ENCODE measurements at regions not wholly inside any gene's neighbourhood (a gene's known extent, or its start where the extent isn't known, plus 50 kb on each side); places are given as distances from the start of the nearest gene placed in this dataset.

DNA sequence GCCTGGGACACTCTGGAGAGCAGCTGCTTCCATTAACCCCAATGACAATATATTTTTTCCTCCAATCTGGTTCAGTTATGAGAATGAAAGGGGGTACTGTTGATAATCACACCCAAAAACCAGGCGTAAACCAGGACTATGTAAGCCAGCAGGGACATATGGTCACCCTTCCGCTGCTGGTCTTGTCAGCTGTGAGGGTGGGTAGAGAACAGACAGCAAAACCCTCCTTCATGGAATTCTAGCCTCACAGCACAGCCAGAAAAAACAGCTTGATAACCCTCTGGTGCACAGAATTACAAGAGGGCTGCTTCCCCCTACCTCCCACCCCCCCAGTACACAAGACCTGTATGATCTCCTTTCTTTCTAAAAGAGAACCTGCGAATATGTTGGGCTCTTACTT, 368.8 kb upstream of the ZMIZ1 start:
- Histone ChIP-seq H3K36me3 (ENCODE audit: control insufficient read depth, insufficient read depth, low read length) (no peaks in the 10 kb centered on the region), H3K27me3 (ENCODE audit: control insufficient read depth, insufficient read depth, low read length) (no peaks in the 10 kb centered on the region), H3K4me3 (ENCODE audit: low read depth, low read length) (no peak overlapping the region)
- TF ChIP-seq, protein P1, sequence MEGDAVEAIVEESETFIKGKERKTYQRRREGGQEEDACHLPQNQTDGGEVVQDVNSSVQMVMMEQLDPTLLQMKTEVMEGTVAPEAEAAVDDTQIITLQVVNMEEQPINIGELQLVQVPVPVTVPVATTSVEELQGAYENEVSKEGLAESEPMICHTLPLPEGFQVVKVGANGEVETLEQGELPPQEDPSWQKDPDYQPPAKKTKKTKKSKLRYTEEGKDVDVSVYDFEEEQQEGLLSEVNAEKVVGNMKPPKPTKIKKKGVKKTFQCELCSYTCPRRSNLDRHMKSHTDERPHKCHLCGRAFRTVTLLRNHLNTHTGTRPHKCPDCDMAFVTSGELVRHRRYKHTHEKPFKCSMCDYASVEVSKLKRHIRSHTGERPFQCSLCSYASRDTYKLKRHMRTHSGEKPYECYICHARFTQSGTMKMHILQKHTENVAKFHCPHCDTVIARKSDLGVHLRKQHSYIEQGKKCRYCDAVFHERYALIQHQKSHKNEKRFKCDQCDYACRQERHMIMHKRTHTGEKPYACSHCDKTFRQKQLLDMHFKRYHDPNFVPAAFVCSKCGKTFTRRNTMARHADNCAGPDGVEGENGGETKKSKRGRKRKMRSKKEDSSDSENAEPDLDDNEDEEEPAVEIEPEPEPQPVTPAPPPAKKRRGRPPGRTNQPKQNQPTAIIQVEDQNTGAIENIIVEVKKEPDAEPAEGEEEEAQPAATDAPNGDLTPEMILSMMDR (IDR thresholded peaks at IDR 0.05; ENCODE audit: insufficient read depth, low read length, poor library complexity, severe bottlenecking) = no peak
- no peak for DNase-seq (ENCODE audit: low read depth)

DNA sequence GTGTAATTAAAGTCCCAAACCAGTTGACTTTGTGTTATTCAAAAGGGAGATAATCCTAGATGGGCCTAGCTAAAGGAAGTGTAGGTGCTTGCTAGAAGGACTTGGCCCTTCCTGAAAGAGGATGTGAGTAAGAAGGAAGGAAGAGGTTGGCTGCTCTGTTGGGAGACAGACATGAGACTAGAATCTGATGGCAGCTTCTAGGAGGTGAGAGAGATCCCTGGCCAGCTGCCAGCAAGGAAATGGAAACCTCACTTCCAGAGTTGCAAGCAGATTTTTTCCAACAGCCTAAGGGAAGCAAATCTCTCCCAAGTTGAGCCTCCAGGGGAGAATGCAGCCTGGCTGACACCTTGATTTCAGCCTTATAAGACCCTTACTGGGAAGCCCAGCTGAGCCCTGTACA, 368.4 kb upstream of the ZMIZ1 start:
- Histone ChIP-seq H3K4me3 (ENCODE audit: low read depth, low read length) (no peak overlapping the region), H3K36me3 (ENCODE audit: control insufficient read depth, insufficient read depth, low read length) (no peaks in the 10 kb centered on the region), H3K27me3 (ENCODE audit: control insufficient read depth, insufficient read depth, low read length) (no peaks in the 10 kb centered on the region)
- TF ChIP-seq, protein P1 (IDR thresholded peaks at IDR 0.05; ENCODE audit: insufficient read depth, low read length, poor library complexity, severe bottlenecking) = no peak
- no peak for DNase-seq (ENCODE audit: low read depth)

DNA sequence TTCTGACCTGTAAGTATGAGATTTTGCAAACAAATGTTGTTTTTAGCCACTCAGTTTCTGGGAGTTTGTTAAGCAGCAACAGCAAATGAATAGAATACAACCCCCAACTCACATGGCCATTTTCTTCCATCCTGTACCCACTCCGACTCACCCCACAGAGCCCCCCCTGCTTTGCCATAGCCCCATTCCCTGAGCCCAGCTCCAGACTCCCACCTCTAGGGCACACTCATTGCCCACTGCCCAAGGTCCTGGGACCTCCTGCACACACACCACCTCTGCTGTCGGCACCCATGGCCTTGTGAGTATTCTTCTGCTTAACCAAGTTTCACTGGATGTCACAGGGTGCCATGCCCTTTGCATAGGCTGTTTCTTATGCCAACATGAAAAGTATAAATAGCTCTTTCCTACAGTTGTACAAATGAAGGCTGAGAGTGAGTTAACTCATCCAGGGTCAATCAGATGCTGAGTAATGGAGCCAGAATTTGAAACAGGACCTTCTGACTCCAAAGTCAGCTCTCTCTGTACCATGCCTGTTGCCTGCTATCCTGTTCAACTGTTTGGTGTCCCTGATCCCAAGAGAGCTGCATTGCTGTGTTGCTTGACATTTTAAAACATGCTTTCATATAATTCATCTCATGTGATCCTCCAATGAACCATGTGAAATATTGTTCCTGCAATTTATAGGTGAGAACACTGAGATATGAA, 367.8 kb upstream of the ZMIZ1 start:
- H3K4me3 ChIP-seq (ENCODE audit: low read depth, low read length) = no peak overlapping the region
- H3K27me3 ChIP-seq (ENCODE audit: control insufficient read depth, insufficient read depth, low read length) = no peaks in the 10 kb centered on the region
- TF ChIP-seq, protein P1 (IDR thresholded peaks at IDR 0.05; ENCODE audit: insufficient read depth, low read length, poor library complexity, severe bottlenecking) = no peak

DNA sequence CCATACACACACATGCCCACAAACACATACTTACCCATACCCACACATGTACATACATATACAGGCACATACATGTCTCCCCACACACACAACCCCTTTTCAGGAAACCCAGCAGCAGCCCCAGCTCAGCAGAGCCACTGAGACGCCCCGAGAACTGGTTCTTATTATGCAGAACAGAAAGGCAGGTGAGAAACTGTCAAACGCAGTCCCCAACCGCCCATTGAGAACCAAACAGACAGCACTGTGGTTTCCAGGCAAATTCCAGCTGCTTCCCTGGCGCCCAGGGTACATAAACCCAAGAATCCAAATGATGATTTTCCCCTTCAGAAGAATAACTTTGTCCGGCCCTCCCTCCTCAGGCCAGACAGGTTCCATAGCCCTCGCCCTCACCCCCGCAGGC, 366.6 kb upstream of the ZMIZ1 start:
- Histone ChIP-seq H3K27me3 (ENCODE audit: control insufficient read depth, insufficient read depth, low read length) (no peaks in the 10 kb centered on the region), H3K4me3 (ENCODE audit: low read depth, low read length) (no peak overlapping the region), H3K36me3 (ENCODE audit: control insufficient read depth, insufficient read depth, low read length) (no peaks in the 10 kb centered on the region)
- no peak for DNase-seq (ENCODE audit: low read depth)
- TF ChIP-seq, protein P1 (IDR thresholded peaks at IDR 0.05; ENCODE audit: insufficient read depth, low read length, poor library complexity, severe bottlenecking) = no peak

More for the DNA sequence above, 367.8 kb upstream of the ZMIZ1 start:
- no peaks in the 10 kb centered on the region for H3K36me3 ChIP-seq (ENCODE audit: control insufficient read depth, insufficient read depth, low read length)
- no peak for DNase-seq (ENCODE audit: low read depth)

DNA sequence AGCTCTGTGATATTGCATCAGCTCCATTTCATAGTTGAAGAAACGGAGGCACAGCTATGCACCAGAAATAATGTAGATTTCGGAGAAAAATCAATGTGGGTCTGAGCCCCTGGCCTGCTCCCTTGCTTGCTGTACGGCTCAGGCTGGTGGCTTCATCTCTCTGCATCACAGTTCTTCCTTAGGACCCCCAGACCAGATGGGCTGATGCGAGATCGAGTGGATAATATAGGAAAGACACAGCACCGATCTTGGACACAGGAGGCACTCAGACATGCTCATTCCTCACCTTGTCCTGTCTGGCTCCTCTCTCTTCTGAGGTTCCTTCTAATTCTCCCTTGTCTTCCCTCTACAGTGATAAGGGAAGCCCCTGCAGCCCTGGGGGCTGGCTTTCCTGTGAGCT, 365.9 kb upstream of the ZMIZ1 start:
- Histone ChIP-seq H3K36me3 (ENCODE audit: control insufficient read depth, insufficient read depth, low read length) (no peaks in the 10 kb centered on the region), H3K27me3 (ENCODE audit: control insufficient read depth, insufficient read depth, low read length) (no peaks in the 10 kb centered on the region), H3K4me3 (ENCODE audit: low read depth, low read length) (no peak overlapping the region)
- TF ChIP-seq, protein P1 (IDR thresholded peaks at IDR 0.05; ENCODE audit: insufficient read depth, low read length, poor library complexity, severe bottlenecking) = no peak
- DNase-seq (ENCODE audit: low read depth) = no peak

DNA sequence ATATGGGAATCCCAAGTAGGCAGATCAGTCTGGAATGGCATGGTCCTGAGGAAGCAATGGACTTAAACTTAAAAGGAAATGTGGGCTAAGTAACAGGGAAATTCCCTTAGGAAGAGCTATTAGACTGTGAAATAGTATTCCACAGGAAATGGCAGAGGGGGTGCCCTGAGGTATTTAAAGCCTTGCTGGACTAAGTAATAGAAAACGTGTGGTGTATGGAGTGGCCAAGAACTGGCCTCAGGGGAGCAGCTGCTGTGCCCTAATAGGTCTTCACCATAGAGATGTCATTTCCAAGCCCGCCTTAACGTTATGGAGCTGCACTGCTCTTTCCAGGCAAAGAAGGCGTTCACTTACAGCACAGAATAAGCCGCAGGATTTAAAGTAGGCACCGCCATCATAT, 365.2 kb upstream of the ZMIZ1 start:
- Histone ChIP-seq H3K27me3 (ENCODE audit: control insufficient read depth, insufficient read depth, low read length) (no peaks in the 10 kb centered on the region), H3K36me3 (ENCODE audit: control insufficient read depth, insufficient read depth, low read length) (no peaks in the 10 kb centered on the region), H3K4me3 (ENCODE audit: low read depth, low read length) (no peak overlapping the region)
- TF ChIP-seq, protein P1 (IDR thresholded peaks at IDR 0.05; ENCODE audit: insufficient read depth, low read length, poor library complexity, severe bottlenecking) = no peak
- no peak for DNase-seq (ENCODE audit: low read depth)
